Astrocyte (in vitro differentiated cells and primary cell): ENCODE measurements at regions not wholly inside any gene's neighbourhood (a gene's known extent, or its start where the extent isn't known, plus 50 kb on each side); places are given as distances from the start of the nearest gene placed in this dataset.

Experiments
- CTCF ChIP-seq: IDR thresholded peaks from 2 replicates; pipeline ENCODE4 v1.5.1; 2011; ENCODE audit warnings: low read depth, mild to moderate bottlenecking, inconsistent platforms, low read length, moderate library complexity; ENCODE audit not compliant: insufficient read depth
- EZH2 ChIP-seq: IDR thresholded peaks from 2 replicates; pipeline ENCODE4 v1.6.1; 2012; ENCODE audit warnings: mild to moderate bottlenecking, low read length, inconsistent platforms; ENCODE audit not compliant: insufficient read depth

GRCh38 chr6:77326029-77326428 lies 137.3 kb downstream of the HTR1B start:
- no peak for TF ChIP-seq CTCF
- TF ChIP-seq EZH2: no peak
